ENCODE measurements at regions not wholly inside any gene's neighbourhood (a gene's known extent, or its start where the extent isn't known, plus 50 kb on each side); places are given as distances from the start of the nearest gene placed in this dataset.

DNA sequence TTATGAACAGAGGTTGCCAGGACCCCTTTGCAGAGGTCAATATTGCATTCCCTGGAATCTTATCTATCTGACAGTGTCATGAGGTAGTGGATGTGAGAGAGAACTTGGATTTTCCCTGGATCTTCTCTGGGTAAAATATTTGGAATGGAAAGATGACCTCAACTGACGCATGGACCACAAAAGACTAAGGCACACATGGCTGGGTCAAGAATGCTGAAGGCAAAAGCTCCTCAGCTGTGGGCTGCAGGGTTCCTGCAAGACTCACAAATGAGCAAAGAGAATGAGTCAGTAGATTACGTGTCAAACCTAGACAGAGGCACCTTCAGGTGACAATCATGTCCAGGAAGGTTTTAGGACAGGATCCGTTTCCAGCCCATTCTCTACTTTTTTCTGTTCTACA, 484.0 kb downstream of the C6orf118 start:
- no peaks in the 10 kb centered on the region for H3K27me3 ChIP-seq (ENCODE audit: control insufficient read depth in 2 of 2, insufficient read depth in 2 of 2, low read length in 2 of 2)
- no peaks in the 10 kb centered on the region for H3K79me2 ChIP-seq (ENCODE audit: control insufficient read depth, insufficient read depth, low read length)
- no peak overlapping the region for H3K4me2 ChIP-seq (ENCODE audit: insufficient read depth, low read length)
- in situ Hi-C loops (cut with MboI) (no loop called here), intact Hi-C loops (cut with micrococcal nuclease) (no loop called here)
- no peak overlapping the region for H3K27ac ChIP-seq (ENCODE audit: extremely low read depth, low read depth, low read length)
- no peaks in the 10 kb centered on the region for H3K4me1 ChIP-seq (replicated peaks in 1 of 2; ENCODE audit: control insufficient read depth in 2 of 2, insufficient read depth in 2 of 2, low read length in 2 of 2)
- H3K9me1 ChIP-seq (ENCODE audit: control insufficient read depth, insufficient read depth, low read length): no peaks in the 10 kb centered on the region
- H3K9me3 ChIP-seq (replicated peaks; ENCODE audit: control insufficient read depth, insufficient read depth, low read depth, low read length): no peaks in the 10 kb centered on the region; the same call in 1 of the 2 replicates
- DNase-seq (ENCODE audit: extremely low read depth in 1 of 4, low spot score in 3 of 4) (no peak), ATAC-seq (no peak), FAIRE-seq (no peak)
- no peak overlapping the region for H2AFZ ChIP-seq (ENCODE audit: low read depth, low read length)
- H4K20me1 ChIP-seq (replicated peaks; ENCODE audit: control insufficient read depth, insufficient read depth, low read length): no peaks in the 10 kb centered on the region
- H3K9ac ChIP-seq (ENCODE audit: insufficient read depth in 1 of 2, low read depth in 2 of 2, low read length in 2 of 2): no peak overlapping the region
- ChIA-PET CTCF (ENCODE audit: low intra/inter-chr PET ratio) (no interaction called here), POLR2A (no interaction called here)
- BruUV-seq (replicated peaks): no TSS peak
- no peak overlapping the region for H3K4me3 ChIP-seq
- TF ChIP-seq HNRNPH1 (optimal IDR thresholded peaks at IDR 0.05; ENCODE audit: low read depth, low read length) (no peak), EGR1 (conservative IDR thresholded peaks at IDR 0.05) (no peak), NR1H2 (CRISPR knock-in tag; IDR thresholded peaks at IDR 0.05) (no peak), FOSL1 (tag; conservative IDR thresholded peaks at IDR 0.05) (no peak), ZKSCAN1 (IDR thresholded peaks at IDR 0.05; ENCODE audit: low read depth, low read length) (no peak), LCOR (CRISPR knock-in tag; IDR thresholded peaks at IDR 0.05) (no peak), REST (IDR thresholded peaks at IDR 0.05; ENCODE audit: borderline replicate concordance) (no peak), REST (CRISPR knock-in tag; IDR thresholded peaks at IDR 0.05; ENCODE audit: low read depth) (no peak), ZNF444 (CRISPR knock-in tag; IDR thresholded peaks at IDR 0.05) (no peak), HMGN3 (IDR thresholded peaks at IDR 0.05; ENCODE audit: borderline replicate concordance, extremely low read depth, insufficient read length, low read depth, low read length) (no peak), CBX3 (IDR thresholded peaks at IDR 0.05; ENCODE audit: borderline replicate concordance in 1 of 2, low read length in 2 of 2) (no peak), TEAD2 (tag; IDR thresholded peaks at IDR 0.05) (no peak)
- TF ChIP-seq, protein P1, sequence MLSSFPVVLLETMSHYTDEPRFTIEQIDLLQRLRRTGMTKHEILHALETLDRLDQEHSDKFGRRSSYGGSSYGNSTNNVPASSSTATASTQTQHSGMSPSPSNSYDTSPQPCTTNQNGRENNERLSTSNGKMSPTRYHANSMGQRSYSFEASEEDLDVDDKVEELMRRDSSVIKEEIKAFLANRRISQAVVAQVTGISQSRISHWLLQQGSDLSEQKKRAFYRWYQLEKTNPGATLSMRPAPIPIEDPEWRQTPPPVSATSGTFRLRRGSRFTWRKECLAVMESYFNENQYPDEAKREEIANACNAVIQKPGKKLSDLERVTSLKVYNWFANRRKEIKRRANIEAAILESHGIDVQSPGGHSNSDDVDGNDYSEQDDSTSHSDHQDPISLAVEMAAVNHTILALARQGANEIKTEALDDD (IDR thresholded peaks at IDR 0.05): no peak
- TF ChIP-seq, protein P2, sequence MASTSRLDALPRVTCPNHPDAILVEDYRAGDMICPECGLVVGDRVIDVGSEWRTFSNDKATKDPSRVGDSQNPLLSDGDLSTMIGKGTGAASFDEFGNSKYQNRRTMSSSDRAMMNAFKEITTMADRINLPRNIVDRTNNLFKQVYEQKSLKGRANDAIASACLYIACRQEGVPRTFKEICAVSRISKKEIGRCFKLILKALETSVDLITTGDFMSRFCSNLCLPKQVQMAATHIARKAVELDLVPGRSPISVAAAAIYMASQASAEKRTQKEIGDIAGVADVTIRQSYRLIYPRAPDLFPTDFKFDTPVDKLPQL (IDR thresholded peaks at IDR 0.05; ENCODE audit: extremely low read depth, insufficient read length): no peak
- WGBS (ENCODE audit: insufficient coverage, low coverage, missing lambda C conversion rate): 2% methylated on average over 3 of the region's 3 CpGs
- H3K36me3 ChIP-seq (ENCODE audit: control insufficient read depth, insufficient read depth, low read length): no peaks in the 10 kb centered on the region

Data from K562 (cell line).